CD4-positive, alpha-beta T cell treated with Interleukin-17A for 1 hour (primary cell): ENCODE measurements at regions not wholly inside any gene's neighbourhood (a gene's known extent, or its start where the extent isn't known, plus 50 kb on each side); places are given as distances from the start of the nearest gene placed in this dataset.

Experiments used
- DNase-seq: peaks from one replicate; pipeline ENCODE4 v3.0.0-alpha.2; 2020

- DNase-seq: no peak
Observed at GRCh38 chr15:25171111-25171811, 216.5 kb downstream of the SNRPN start.

- no peak for DNase-seq
Observed at GRCh38 chr15:25171856-25172687, 217.3 kb downstream of the SNRPN start.

DNA sequence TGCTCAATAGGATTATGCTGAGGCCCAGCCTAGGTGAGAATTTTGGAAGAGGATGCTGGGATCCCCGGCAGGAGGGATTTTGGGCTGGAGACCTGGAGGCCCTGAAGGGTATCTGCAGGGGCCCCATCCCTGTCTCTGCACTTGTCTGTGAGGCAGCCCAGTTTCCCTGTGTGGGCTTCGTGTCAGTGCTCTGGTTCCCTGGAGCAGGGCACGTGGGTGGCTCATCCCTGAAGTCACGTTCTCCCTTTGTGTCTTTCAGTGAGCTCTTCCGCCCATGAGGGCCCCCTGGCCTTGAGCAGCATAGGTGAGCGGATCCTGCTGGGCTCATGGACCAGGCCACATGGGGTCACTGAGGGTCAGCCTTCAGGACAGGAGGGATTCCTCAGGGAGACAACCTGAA, 217.9 kb downstream of the SNRPN start:
- DNase-seq: no peak

DNA sequence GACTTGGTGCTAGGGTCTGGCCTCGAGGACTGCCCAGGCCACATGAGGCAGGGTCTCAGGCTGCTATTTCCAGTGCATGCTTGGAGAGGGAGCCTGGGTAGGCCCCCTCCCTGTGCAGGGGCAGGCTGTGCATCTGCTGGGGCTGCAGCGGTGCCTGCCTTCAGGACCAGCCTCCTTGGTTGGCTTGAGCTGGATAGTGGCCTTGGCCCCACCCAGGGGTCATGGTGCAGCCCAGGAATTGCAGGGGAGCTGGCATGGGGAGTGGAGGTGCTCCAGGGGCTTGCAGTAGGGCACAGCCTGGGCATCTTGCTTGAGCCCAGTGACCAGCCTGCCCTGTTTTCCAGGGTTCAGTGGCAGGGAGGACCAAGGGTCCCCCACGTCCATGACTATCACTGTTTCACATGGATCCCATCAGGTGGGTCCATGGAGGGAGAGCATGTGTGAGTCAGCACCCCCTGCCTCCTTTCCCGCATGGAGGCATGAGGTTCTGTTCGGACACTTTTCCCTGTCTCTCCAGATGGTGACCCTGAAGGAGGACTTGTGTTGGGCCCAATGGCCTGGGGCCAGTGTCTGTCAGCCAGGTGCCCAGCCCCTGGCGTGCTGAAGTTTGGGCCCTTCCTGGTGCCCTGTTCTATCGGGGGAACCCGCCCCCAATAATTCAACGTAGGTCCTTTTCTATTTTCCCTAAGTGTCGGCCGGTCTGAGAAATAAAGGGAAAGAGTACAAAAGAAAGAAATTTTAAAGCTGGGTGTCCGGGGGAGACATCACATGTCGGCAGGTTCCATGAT, 218.6 kb downstream of the SNRPN start:
- DNase-seq: no peak

- DNase-seq: peak; percentile 1
Observed at GRCh38 chr15:25174149-25174548, 219.4 kb downstream of the SNRPN start.

DNA sequence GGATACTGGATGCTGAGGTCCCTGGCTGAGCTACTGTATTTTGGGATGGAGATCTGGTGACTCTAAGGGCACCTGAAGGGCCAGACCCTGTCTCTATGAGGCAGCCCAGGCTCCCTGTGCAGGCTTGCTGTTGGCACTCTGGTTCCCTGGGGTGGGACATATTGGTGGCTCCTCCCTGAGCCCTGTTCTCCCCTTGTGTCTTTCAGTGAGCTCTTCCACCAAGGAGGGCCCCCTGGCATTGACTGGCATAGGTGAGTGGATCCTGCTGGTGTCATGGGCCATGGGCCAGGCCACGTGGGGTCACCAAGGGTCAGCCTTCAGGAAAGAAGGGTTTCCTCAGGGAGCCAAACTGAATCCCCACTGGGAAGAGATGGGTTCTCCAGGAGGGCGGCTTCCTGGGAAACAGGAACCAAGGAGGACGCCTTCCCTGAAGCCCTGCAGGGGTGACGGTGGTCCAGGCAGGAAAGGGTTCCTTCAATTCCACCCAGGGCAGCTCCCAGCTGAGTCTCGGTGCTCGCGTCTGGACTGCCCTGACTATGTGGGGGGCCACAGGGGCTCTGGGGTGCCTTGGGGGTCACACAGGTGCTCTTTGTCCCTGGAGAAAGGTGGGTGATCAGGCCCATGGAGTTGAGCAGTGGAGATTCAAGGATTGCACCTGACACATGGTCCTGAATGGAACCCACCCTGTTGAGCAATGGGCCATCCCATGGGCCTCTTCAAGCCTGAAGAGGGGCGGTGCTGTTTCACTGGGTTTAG, 220.4 kb downstream of the SNRPN start:
- no peak for DNase-seq

DNA sequence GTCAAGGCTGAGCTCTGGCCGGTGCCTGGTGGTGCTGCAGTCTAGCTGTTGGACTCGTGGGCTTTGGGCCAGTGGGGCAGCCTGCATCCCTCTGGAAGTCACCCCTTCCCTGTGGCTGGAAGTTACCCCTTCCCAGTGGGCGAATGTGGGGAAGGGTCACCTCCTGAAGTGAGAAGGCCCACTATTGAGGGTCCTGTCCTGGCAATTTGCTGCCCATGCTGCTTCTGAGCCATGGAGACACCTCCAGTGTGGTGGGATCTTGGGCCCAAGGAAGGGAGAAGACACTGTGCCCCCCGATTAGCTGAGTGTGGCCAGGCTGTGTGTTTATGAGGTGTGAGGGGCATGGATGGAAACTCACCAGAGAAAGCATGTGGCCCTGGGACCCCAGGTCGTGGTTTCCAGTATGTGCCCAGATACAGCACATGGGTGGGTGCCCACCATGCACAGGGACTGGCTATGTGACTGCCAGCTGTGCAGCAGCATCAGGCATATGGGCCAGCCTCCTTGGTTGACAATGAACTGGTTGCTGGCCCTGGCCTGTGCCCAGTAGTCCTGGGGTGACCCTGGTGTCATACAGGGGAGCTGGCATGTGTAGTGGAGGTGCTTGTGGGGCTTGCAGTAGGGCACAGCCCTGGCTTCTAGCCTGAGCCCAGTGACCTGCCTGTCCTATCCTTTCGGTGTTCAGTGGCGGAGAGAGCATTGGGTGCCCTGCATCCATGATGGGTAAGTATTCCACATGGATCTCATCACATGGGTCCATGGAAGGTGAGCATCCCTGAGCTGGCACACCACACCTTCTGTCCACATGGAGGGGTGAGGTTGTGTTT, 221.2 kb downstream of the SNRPN start:
- DNase-seq: no peak

DNA sequence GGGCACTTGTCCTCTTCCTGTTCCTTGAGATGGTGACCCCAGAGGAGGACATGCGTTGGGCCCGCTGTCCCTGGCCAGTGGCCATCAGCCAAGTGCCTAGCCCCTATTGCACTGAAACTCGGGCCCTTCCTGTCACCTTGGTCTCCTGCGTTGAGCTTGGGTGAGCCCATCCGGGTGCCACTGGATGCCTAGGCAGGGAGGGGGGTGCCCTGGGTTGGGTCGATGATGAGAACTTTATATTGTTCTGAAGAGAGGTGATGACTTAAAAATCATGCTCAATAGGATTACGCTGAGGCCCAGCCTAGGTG, 221.8 kb downstream of the SNRPN start:
- no peak for DNase-seq

GRCh38 chr15:25176991-25177954, 222.5 kb downstream of the SNRPN start:
- DNase-seq: no peak

DNA sequence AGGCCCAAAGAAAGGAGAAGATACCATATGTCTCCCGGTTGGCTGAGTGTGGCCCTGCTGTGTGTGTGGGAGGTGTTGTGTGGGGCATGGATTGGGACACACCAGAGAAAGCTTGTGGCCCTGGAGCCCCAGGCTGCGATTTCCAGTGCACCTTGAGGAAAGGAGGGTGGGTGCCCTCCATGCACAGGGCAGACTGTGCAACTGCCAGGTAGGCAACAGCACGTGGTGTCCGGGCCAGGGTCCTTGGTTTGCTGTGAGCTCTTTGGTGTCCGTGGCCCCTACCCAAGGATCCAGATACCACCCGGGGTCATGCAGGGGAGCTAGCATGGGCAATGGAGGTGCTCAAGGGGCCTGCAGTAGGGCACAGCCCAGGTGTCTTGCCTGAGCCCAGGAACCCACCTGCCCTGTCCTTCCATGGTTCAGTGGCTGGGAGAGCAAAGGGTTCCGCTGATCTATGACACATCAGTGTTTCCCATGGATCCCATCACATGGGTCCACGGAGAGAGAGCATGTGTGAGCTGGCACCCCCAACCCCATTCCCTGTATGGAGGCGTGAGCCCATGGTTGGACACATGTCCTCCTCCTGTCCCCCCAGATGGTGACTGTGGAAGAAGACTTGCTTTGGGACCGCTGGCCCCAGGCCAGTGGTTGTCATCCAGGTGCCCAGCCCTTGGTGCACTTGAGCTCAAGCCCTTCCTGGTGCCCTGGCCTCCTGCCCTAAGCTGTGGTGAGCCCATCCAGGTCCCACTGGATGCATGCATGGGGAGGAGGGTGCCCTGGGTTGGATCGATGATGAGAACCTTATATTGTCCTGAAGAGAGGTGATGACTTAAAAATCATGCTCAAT, 223.4 kb downstream of the SNRPN start:
- DNase-seq: no peak

GRCh38 chr15:25178835-25179672, 224.3 kb downstream of the SNRPN start:
- no peak for DNase-seq

DNA sequence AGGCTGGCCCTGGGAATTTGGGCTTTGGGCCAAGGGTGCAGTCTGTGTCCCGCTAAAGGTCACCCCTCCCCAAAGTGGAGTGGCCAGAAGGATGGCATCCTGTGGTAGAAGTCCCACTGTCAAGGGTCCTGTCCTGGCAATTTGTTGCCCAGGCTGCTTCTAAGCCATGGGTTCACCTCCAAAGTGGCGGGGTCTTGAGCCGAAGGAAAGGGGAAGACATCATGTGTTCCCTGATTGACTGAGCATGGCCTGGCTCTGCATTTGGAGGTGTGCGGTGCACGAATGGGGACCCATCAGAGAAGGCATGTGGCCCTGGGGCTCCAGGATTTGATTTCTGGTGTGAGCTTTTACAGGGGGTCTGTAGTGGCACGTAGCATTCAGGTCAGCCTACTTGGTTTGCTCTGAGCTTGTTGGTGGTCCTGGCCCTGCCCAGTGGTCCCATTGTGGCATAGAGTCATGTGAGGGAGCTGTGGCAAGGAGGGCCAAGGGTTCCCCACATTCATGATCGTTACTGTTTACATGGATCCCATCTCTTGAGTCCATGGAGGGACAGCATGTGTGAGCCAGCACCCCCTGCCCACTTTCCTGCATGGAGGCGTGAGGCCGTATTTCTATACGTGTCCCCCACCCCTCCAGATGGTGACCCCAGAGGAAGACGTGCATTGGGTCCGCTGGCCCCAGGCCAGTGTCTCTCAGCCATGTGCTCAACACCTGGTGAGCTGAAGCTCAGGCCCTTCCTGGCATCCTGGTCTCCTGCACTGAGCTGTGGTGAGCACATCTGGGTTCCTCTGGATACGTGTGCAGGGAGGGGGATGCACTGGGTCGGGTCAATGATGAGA, 225.1 kb downstream of the SNRPN start:
- DNase-seq: no peak

GRCh38 chr15:25180606-25181292, 226.0 kb downstream of the SNRPN start:
- no peak for DNase-seq

GRCh38 chr15:25181293-25182097, 226.7 kb downstream of the SNRPN start:
- DNase-seq: no peak

DNA sequence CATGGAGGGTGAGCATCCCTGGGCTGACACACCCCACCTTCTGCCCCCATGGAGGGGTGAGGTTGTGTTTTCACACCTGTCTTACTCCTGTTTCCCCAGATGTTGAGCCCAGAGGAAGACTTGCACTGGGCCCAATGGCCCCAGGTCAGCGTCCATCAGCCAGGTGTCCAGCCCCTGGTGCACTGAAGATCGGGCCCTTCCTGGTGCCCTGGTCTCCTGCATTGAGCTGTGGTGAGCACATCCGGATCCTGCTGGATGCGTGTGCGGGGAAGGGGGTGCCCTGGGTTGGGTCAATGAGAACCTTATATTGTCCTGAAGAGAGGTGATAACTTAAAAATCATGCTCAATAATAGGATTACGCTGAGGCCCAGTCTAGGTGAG, 227.3 kb downstream of the SNRPN start:
- no peak for DNase-seq

GRCh38 chr15:25182736-25183445, 228.1 kb downstream of the SNRPN start:
- DNase-seq: no peak
